ENCODE measurements at regions not wholly inside any gene's neighbourhood (a gene's known extent, or its start where the extent isn't known, plus 50 kb on each side); places are given as distances from the start of the nearest gene placed in this dataset.
"Not testable (repeated sequence)": the region's sequence is repeated elsewhere in the genome, so short reads cannot be mapped to it uniquely, and the experiment has no call there.

DNA sequence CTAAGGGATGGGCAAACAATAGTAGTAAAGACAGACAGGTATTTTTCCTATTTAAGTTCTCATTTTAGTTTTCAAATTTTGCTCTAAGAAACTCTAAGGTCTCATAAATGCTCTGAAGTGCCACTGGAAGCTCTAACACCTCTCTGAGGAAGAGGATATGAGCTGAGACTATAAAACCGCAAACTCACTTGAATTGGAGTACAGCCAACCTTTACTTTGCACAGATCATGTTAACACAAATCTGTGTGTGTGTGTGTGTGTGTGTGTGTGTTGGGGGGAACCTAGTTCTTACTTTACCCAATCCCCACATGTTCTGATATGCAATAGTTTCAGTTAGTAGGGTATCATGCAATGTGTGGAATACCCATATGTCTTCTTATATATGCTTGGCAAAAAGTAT is 446.8 kb downstream of the CHL1 start:
- DNase-seq (ENCODE audit: low read depth, low spot score) = no peak

GRCh38 chr3:655824-656223 is 437.0 kb upstream of the CNTN6 start:
- no peak for DNase-seq (ENCODE audit: low read depth, low spot score)

DNA sequence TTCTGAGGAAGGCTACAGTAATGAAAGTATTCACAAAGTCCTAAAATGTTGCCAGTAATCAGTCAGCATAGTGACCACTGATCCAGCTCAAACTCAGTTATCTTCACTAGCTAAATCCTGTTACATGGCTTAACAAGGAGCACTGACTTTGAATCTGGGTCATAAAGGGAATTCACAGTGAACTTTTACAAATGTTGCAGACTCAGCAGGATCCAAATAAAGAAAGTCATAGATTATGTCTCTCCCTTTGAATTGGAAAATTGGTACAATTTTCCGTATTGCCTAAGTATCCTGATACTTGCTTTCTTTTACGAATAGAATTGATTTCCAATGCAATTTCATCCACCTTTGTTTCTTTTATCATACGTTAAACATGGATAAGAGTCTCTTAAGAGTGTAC is 431.5 kb upstream of the CNTN6 start:
- DNase-seq (ENCODE audit: low read depth, low spot score) = no peak

GRCh38 chr3:674116-674515 is 418.7 kb upstream of the CNTN6 start:
- DNase-seq (ENCODE audit: low read depth, low spot score) = no peak

GRCh38 chr3:675846-676245 is 417.0 kb upstream of the CNTN6 start:
- DNase-seq (ENCODE audit: low read depth, low spot score) = no peak

DNA sequence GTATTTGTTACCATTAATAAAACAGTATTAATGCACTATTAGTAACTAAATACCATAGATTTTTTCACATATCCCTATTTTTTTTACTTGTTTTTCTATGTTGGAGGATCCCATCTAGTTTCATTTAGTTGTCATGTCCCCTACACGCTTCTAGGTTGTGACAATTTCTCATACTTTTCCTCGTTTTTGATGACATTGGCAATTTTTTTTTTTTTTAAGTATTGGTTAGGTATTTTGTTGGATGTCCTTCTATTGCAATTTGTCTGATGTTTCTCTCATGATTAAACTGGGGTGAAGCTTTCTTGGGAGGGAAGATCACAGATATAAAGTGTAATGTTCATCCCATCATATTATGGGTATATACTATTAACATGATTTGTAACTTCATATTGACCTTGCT is 409.1 kb upstream of the CNTN6 start:
- no peak for DNase-seq (ENCODE audit: low read depth, low spot score)

GRCh38 chr3:690770-691169 is 402.1 kb upstream of the CNTN6 start:
- DNase-seq (ENCODE audit: low read depth, low spot score) = no peak

GRCh38 chr3:700514-700913 is 392.3 kb upstream of the CNTN6 start:
- no peak for DNase-seq (ENCODE audit: low read depth, low spot score)

DNA sequence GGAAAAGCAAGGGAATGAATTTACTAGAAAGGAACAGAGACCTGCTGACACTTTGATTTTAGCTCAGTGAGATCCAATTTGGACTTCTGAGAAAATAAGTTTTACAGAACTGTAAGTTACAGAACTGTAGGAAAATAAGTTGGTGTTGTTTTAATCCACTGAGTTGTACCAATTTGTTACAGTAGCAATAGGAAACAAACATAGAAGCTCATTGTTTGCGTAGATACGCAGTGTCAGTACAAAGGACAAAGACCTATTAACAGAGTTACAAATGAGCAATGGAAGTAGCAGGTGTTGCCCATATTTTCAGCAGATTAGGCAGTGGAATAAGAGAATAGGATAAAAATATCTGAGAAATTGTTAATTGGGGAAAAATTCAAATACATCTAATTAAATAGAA is 385.8 kb upstream of the CNTN6 start:
- DNase-seq (ENCODE audit: low read depth, low spot score) = no peak

GRCh38 chr3:713006-713621 is 379.7 kb upstream of the CNTN6 start:
- DNase-seq (ENCODE audit: low read depth, low spot score) = no peak

- no peak for DNase-seq (ENCODE audit: low read depth, low spot score)
Observed at GRCh38 chr3:713947-714620, 378.7 kb upstream of the CNTN6 start.

GRCh38 chr3:721086-721485 is 371.7 kb upstream of the CNTN6 start:
- no peak for DNase-seq (ENCODE audit: low read depth, low spot score)

GRCh38 chr3:732326-732928 is 360.4 kb upstream of the CNTN6 start:
- DNase-seq (ENCODE audit: low read depth, low spot score) = no peak

GRCh38 chr3:733313-733712 is 359.5 kb upstream of the CNTN6 start:
- DNase-seq (ENCODE audit: low read depth, low spot score) = no peak

DNA sequence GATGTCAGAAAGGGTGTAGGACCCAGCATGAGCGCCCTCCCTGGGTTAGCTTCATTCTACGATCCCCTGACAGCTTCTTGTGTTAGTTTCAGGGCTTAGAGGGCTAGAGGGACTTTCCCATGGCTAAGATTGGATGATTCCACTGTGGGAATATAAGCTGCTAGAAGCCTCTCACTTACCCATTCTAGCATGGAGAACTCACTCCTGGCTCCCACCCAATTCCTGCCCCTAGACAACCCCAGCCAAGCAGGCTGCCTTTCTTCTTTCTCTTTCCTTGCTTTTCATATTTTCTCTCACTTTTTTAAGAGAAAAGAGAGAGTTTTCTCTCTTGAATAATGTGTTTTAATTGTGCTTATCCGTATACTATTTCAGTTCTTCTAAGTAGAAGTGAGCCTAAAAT is 335.1 kb upstream of the CNTN6 start:
- no peak for DNase-seq (ENCODE audit: low read depth, low spot score)

GRCh38 chr3:759106-759505 is 333.7 kb upstream of the CNTN6 start:
- DNase-seq (ENCODE audit: low read depth, low spot score) = no peak

GRCh38 chr3:773433-773832 is 319.4 kb upstream of the CNTN6 start:
- DNase-seq (ENCODE audit: low read depth, low spot score) = not testable (repeated sequence)

DNA sequence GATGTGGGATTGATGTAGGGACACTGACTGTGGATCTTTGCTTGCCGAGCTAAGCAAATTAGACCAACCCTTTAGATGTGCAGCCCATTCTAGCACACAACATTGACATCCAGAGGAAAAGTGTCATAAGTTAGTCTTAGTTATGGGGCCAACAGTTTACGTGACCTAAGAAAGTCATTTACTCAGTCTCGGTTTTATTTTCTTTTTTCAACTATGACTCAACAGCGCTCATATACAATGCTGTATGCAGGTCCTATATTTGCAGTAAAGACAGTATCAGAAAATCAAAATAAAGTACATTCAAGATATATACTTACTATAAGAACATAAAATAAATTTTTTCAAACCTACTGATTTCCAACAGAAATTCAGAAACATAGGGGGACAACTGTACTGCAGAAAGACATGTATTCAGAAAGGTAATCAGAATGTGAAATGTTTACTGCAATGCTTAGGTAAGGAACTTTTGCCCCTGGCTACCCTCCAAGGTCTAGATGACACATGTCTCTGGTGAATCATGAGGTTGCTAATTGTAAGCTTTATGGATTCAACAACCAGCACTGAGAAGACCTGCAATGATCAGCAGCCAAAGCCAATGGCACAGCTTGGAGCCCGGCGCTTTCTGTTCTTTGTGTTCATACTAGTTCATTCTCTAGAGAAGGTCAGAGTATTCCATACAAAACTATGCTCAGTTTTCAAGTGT is 317.5 kb upstream of the CNTN6 start:
- no peak for DNase-seq (ENCODE audit: low read depth, low spot score)

DNA sequence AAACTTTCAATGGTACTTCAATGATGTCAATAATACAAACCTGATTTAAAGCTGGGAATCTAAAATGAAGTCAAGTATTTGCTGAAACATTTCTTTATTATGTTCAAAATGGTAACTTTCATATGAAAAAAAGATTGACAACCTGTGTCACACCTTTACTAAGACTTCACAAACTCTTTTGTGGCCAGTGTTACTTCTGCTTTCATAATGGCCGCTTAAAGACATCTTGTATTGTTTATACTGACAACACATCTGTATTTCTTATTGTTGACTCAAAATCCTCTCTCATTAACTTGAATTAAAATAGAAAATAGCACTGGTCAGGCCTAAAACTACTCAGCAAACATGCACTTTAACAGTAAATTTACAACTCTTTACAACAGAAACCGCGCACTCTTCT is 312.3 kb upstream of the CNTN6 start:
- no peak for DNase-seq (ENCODE audit: low read depth, low spot score)

- DNase-seq (ENCODE audit: low read depth, low spot score) = no peak
Observed at GRCh38 chr3:791442-791841, 301.4 kb upstream of the CNTN6 start.

DNA sequence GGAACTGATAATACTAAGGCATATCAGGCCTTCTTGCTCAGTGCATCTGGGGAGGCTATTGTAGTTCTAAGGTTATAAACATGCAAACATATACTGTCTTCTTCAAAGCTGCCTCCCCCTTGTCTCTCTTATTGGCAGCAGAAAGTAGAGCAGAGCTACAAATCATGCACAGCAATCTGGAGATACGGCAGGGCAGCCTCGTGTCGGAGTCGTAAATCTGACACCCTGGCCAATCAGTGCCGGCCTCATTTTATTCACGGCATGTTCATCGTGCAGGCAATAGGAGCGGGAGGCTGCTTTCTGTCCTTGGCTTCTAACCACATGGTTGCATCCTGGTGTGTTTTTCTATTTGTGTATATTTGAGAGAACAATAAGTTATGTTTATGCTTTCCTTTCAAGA is 300.2 kb upstream of the CNTN6 start:
- no peak for DNase-seq (ENCODE audit: low read depth, low spot score)

- no peak for DNase-seq (ENCODE audit: low read depth, low spot score)
Observed at GRCh38 chr3:804211-804610, 288.6 kb upstream of the CNTN6 start.

- no peak for DNase-seq (ENCODE audit: low read depth, low spot score)
Observed at GRCh38 chr3:805326-805725, 287.5 kb upstream of the CNTN6 start.

Measured in ELF-1 (cell line).